IgD-negative memory B cell (primary cell): ENCODE measurements at regions not wholly inside any gene's neighbourhood (a gene's known extent, or its start where the extent isn't known, plus 50 kb on each side); places are given as distances from the start of the nearest gene placed in this dataset.

Experiments
- H3K27ac Mint-ChIP-seq, 3 donors: one replicate each; pipeline ENCODE4 v1.8.0; 2020 to 2022; ENCODE audit warnings: mild to moderate bottlenecking in 3 of 3, mixed read lengths in 3 of 3, moderate library complexity in 1 of 3
- H3K27me3 Mint-ChIP-seq: one replicate; pipeline ENCODE4 v1.8.0; 2021; ENCODE audit warnings: mixed read lengths
- H3K36me3 Mint-ChIP-seq: one replicate; pipeline ENCODE4 v1.8.0; 2020; ENCODE audit warnings: mild to moderate bottlenecking, mixed read lengths
- H3K4me1 Mint-ChIP-seq, 3 donors: one replicate each; pipeline ENCODE4 v1.8.0; 2020 to 2022; ENCODE audit warnings: mixed read lengths in 3 of 3, mild to moderate bottlenecking in 1 of 3
- H3K4me3 Mint-ChIP-seq, 4 donors: one replicate each; pipeline ENCODE4 v1.8.0; 2020 to 2022; ENCODE audit warnings: mild to moderate bottlenecking in 4 of 4, mixed read lengths in 4 of 4, moderate library complexity in 3 of 4
- H3K9me3 Mint-ChIP-seq, 3 donors: one replicate each; pipeline ENCODE4 v1.8.0; 2020 to 2021; ENCODE audit warnings: mixed read lengths in 3 of 3, mild to moderate bottlenecking in 1 of 3

- H3K4me3 Mint-ChIP-seq, result no peak overlapping the region
- peaks cover 7 to 11% (median 9%) of the 10 kb centered on the region in 3 donors for H3K9me3 Mint-ChIP-seq
- H3K27ac Mint-ChIP-seq, result no peak overlapping the region
- H3K36me3 Mint-ChIP-seq, result peaks cover 1% of the 10 kb centered on the region
- H3K27me3 Mint-ChIP-seq, result no peaks in the 10 kb centered on the region
- H3K4me1 Mint-ChIP-seq, result no peaks in the 10 kb centered on the region
Observed at GRCh38 chr13:62611343-62611742, 1195.7 kb upstream of the PCDH20 start.

- Mint-ChIP-seq H3K36me3 (no peaks in the 10 kb centered on the region), H3K27ac (no peak overlapping the region), H3K9me3 (peaks cover 3 to 4% (median 3%) of the 10 kb centered on the region in 3 donors), H3K27me3 (no peaks in the 10 kb centered on the region), H3K4me3 (no peak overlapping the region), H3K4me1 (no peaks in the 10 kb centered on the region)
Observed at GRCh38 chr13:62598708-62599107, 1183.1 kb upstream of the PCDH20 start.

GRCh38 chr13:62595976-62596375 lies 1180.3 kb upstream of the PCDH20 start:
- no peak overlapping the region for H3K4me3 Mint-ChIP-seq
- H3K27me3 Mint-ChIP-seq, result no peaks in the 10 kb centered on the region
- no peaks in the 10 kb centered on the region for H3K4me1 Mint-ChIP-seq
- peaks cover 3 to 7% (median 3%) of the 10 kb centered on the region in 3 donors for H3K9me3 Mint-ChIP-seq
- H3K27ac Mint-ChIP-seq, result no peak overlapping the region
- H3K36me3 Mint-ChIP-seq, result no peaks in the 10 kb centered on the region

- Mint-ChIP-seq H3K9me3 (peaks cover 3 to 12% (median 3%) of the 10 kb centered on the region in 3 donors), H3K27me3 (no peaks in the 10 kb centered on the region), H3K4me3 (no peak overlapping the region), H3K4me1 (no peaks in the 10 kb centered on the region), H3K27ac (no peak overlapping the region), H3K36me3 (no peaks in the 10 kb centered on the region)
Observed at GRCh38 chr13:62593804-62594203, 1178.2 kb upstream of the PCDH20 start.

- no peaks in the 10 kb centered on the region for H3K27me3 Mint-ChIP-seq
- H3K9me3 Mint-ChIP-seq, result peaks cover 2 to 7% (median 3%) of the 10 kb centered on the region in 3 donors
- H3K36me3 Mint-ChIP-seq, result no peaks in the 10 kb centered on the region
- H3K4me3 Mint-ChIP-seq, result no peak overlapping the region
- no peak overlapping the region for H3K27ac Mint-ChIP-seq
- H3K4me1 Mint-ChIP-seq, result no peaks in the 10 kb centered on the region
Observed at GRCh38 chr13:62583466-62583865, 1167.8 kb upstream of the PCDH20 start.

DNA sequence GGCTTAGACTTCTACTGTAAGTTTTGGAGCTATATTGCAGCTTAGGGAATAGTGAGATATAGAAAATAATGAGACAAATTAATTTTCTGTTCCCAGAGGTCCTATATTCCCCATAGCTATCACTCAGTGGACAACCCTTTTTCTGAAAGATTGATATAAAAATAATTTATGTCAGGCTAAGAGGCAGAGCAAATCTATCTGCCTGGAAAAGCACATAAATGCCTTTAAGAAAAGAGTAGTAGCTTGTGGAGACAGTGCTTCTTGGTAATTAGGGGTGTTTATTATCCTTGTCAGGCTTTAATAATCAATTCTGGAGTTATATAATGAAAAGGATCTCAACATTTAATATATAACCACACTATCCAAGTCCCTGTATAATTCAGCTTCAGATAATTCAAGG lies 1162.8 kb upstream of the PCDH20 start:
- H3K9me3 Mint-ChIP-seq, result peaks cover 0 to 9% (median 2%) of the 10 kb centered on the region in 3 donors
- H3K4me1 Mint-ChIP-seq, result no peaks in the 10 kb centered on the region
- H3K36me3 Mint-ChIP-seq, result peaks cover 1% of the 10 kb centered on the region
- no peak overlapping the region for H3K27ac Mint-ChIP-seq
- no peaks in the 10 kb centered on the region for H3K27me3 Mint-ChIP-seq
- H3K4me3 Mint-ChIP-seq, result no peak overlapping the region

- no peaks in the 10 kb centered on the region for H3K4me1 Mint-ChIP-seq
- H3K36me3 Mint-ChIP-seq, result no peaks in the 10 kb centered on the region
- peaks cover 0 to 9% (median 3%) of the 10 kb centered on the region in 3 donors for H3K9me3 Mint-ChIP-seq
Observed at GRCh38 chr13:62564770-62565169, 1149.1 kb upstream of the PCDH20 start.

DNA sequence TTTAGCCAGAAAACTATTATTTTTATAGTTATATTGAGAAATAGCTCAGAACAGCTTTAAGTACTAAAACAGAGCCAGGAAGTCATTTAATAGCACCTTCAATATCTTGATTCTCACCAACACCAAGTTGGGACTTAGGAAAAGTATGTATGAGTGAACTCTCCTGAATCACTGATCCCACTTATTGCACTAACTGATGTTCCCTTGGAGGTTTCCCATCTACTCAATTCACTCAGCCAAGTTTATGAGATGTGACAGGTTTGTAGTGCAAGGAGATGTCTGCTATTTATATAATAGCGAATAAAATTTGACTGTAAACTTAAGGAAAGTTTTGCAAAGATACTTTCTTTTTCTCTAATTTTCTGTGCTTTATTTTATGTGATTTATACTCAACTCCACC lies 1147.6 kb upstream of the PCDH20 start:
- no peaks in the 10 kb centered on the region for H3K4me1 Mint-ChIP-seq
- no peaks in the 10 kb centered on the region for H3K27me3 Mint-ChIP-seq
- no peaks in the 10 kb centered on the region for H3K36me3 Mint-ChIP-seq
- H3K9me3 Mint-ChIP-seq, result peaks cover 0 to 4% (median 3%) of the 10 kb centered on the region in 3 donors
- no peak overlapping the region for H3K4me3 Mint-ChIP-seq
- no peak overlapping the region for H3K27ac Mint-ChIP-seq

More at GRCh38 chr13:62564770-62565169, 1149.1 kb upstream of the PCDH20 start:
- no peaks in the 10 kb centered on the region for H3K27me3 Mint-ChIP-seq
- H3K4me3 Mint-ChIP-seq, result no peak overlapping the region
- no peak overlapping the region for H3K27ac Mint-ChIP-seq

- H3K4me3 Mint-ChIP-seq, result no peak overlapping the region
- no peaks in the 10 kb centered on the region for H3K4me1 Mint-ChIP-seq
- H3K36me3 Mint-ChIP-seq, result no peaks in the 10 kb centered on the region
- H3K27me3 Mint-ChIP-seq, result no peaks in the 10 kb centered on the region
- H3K27ac Mint-ChIP-seq, result no peak overlapping the region
- H3K9me3 Mint-ChIP-seq, result peaks cover 3 to 4% (median 4%) of the 10 kb centered on the region in 3 donors
Observed at GRCh38 chr13:62556978-62557377, 1141.3 kb upstream of the PCDH20 start.

DNA sequence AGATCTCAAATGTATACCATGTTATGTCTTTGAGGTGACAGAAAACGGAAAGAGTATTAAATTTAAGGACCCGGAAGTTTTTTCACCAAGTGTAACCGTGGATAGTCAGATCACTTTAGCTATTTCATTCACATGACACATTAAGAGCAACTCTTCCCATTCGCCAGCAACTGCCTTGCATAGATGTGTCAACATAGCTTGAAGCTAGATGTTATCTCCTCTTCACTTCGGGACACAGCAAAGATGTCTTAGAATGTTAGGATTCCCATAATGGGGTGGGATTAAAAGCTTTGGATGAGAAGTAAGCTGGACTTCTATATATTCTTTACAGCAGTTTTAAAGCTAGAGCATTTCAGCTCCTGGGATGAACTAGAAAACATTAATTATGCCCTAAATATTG lies 1135.9 kb upstream of the PCDH20 start:
- no peak overlapping the region for H3K27ac Mint-ChIP-seq
- no peaks in the 10 kb centered on the region for H3K4me1 Mint-ChIP-seq
- no peaks in the 10 kb centered on the region for H3K27me3 Mint-ChIP-seq
- H3K36me3 Mint-ChIP-seq, result no peaks in the 10 kb centered on the region
- no peak overlapping the region for H3K4me3 Mint-ChIP-seq
- H3K9me3 Mint-ChIP-seq, result peaks cover 0 to 4% (median 2%) of the 10 kb centered on the region in 3 donors

- Mint-ChIP-seq H3K36me3 (no peaks in the 10 kb centered on the region), H3K27me3 (no peaks in the 10 kb centered on the region), H3K27ac (no peak overlapping the region), H3K9me3 (no peaks in the 10 kb centered on the region), H3K4me3 (no peak overlapping the region), H3K4me1 (no peaks in the 10 kb centered on the region)
Observed at GRCh38 chr13:62544928-62545327, 1129.3 kb upstream of the PCDH20 start.

GRCh38 chr13:62537593-62537992 lies 1121.9 kb upstream of the PCDH20 start:
- H3K36me3 Mint-ChIP-seq, result no peaks in the 10 kb centered on the region
- peaks cover 0 to 5% (median 4%) of the 10 kb centered on the region in 3 donors for H3K9me3 Mint-ChIP-seq
- no peak overlapping the region for H3K27ac Mint-ChIP-seq
- no peaks in the 10 kb centered on the region for H3K4me1 Mint-ChIP-seq
- no peak overlapping the region for H3K4me3 Mint-ChIP-seq
- no peaks in the 10 kb centered on the region for H3K27me3 Mint-ChIP-seq

DNA sequence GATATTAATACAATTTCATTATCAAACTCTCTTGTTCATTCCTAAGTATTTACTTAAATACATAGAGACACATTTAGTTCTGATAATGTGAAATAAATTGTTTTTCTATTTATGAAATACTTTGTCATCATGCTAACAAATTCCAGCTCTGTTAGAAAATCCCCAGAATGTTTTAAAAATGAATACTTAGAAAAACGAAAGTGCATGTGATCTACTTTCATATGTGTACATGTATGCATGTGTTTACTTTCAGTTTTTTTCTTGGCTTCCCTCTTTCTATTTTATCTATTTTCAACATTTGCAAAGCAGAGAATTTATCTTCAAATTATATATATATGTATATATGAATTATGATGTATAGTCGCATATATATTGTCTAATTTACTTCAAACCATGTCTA lies 1110.0 kb upstream of the PCDH20 start:
- Mint-ChIP-seq H3K27me3 (no peaks in the 10 kb centered on the region), H3K4me3 (no peak overlapping the region), H3K36me3 (no peaks in the 10 kb centered on the region), H3K27ac (no peak overlapping the region), H3K9me3 (peaks cover 0 to 3% (median 0%) of the 10 kb centered on the region in 3 donors), H3K4me1 (no peaks in the 10 kb centered on the region)

DNA sequence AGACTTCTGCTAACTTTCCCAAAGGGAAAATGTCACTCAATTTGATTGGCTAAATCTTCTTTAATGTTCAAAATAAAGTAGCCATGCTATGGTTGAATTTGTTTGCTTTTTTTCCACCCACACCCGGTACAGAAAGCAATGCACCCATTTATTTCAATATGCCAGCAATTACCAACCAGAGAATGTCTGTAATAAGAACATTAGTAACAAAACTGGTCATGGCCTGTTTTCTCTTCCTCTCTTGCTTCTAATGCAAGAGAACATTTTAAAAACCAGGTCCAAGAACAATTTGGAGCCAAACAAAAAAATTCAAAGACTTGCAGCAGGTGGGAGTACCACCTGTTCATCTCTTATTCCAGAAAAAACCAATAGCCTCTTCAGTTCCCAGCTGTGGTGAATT lies 1108.8 kb upstream of the PCDH20 start:
- H3K27me3 Mint-ChIP-seq, result no peaks in the 10 kb centered on the region
- no peak overlapping the region for H3K4me3 Mint-ChIP-seq
- no peaks in the 10 kb centered on the region for H3K4me1 Mint-ChIP-seq
- no peak overlapping the region for H3K27ac Mint-ChIP-seq
- H3K9me3 Mint-ChIP-seq, result peaks cover 0 to 3% (median 2%) of the 10 kb centered on the region in 3 donors
- no peaks in the 10 kb centered on the region for H3K36me3 Mint-ChIP-seq

GRCh38 chr13:62524061-62524460 lies 1108.4 kb upstream of the PCDH20 start:
- Mint-ChIP-seq H3K4me3 (no peak overlapping the region), H3K27ac (no peak overlapping the region), H3K9me3 (peaks cover 0 to 3% (median 2%) of the 10 kb centered on the region in 3 donors), H3K36me3 (no peaks in the 10 kb centered on the region), H3K27me3 (no peaks in the 10 kb centered on the region), H3K4me1 (no peaks in the 10 kb centered on the region)

DNA sequence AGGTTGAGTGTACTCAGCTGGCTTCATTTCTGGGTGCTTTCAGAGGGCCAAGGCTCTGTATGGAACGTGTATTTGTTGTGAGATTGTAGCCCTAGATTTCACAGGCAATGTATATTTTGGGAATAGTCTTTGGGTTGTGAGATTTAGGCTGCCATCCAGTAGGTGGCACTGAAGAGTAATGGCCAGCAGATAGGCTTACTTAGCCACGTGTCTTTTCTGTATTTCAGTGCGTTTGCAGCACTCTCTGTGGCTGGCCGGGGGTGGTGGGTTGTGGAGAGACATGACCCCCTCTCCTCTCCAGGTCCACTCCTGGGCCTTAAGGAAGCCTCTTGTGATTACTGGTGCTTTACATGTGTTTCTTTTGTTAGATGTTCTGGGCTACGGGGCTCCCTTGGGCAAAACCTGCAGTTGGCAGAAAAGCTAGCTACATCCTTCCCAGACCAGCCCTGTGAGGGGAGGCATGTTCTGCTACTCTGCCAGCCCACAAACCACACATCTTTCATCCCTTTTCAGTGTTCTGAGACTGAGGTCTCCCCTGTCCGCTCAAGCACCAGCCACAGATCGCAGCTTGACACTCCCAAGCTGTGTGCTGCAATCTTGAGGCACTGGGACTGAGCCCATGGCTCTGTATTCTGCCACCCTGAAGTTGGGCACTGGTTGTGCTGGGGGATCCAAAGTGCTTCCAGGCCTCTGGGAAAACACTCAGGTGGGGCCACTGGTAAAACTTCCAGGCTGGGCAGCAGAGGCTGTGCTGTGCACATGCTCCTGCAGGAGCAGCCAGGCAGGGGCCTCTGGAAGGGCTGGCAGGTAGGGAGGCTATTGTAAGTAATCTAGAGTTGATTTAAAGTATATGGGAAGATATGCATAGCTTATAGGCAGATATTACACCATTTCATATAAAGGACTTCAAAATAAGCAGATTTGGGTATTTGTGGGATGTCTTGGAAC lies 1096.8 kb upstream of the PCDH20 start:
- Mint-ChIP-seq H3K36me3 (no peaks in the 10 kb centered on the region), H3K9me3 (peaks cover 0 to 4% (median 0%) of the 10 kb centered on the region in 3 donors), H3K27ac (no peak overlapping the region), H3K4me3 (no peak overlapping the region), H3K4me1 (no peaks in the 10 kb centered on the region), H3K27me3 (peaks cover 1% of the 10 kb centered on the region)
